ENCODE measurements at regions not wholly inside any gene's neighbourhood (a gene's known extent, or its start where the extent isn't known, plus 50 kb on each side); places are given as distances from the start of the nearest gene placed in this dataset.
"Not testable (repeated sequence)": the region's sequence is repeated elsewhere in the genome, so short reads cannot be mapped to it uniquely, and the experiment has no call there.

GRCh38 chr13:81106348-81106747, 765.4 kb upstream of the SPRY2 start:
- H3K27me3 ChIP-seq (ENCODE audit: insufficient read depth): no peaks in the 10 kb centered on the region
- Mint-ChIP-seq H3K36me3 (ENCODE audit: low read depth) (no peaks in the 10 kb centered on the region; the same call in 2 of the 3 replicates), H3K4me3 (no peak overlapping the region), H3K27ac (no peak overlapping the region), H3K4me1 (no peaks in the 10 kb centered on the region; the same call in 2 of the 3 replicates), H3K27me3 (ENCODE audit: insufficient read depth, low read depth, poor library complexity) (peaks cover 2% of the 10 kb centered on the region), H3K9me3 (peaks cover 5% of the 10 kb centered on the region; the same call in 1 of the 3 replicates)
- H2AFZ ChIP-seq: no peak overlapping the region
- ATAC-seq (no peak), DNase-seq (ENCODE audit: low spot score) (no peak)
- no peaks in the 10 kb centered on the region; the same call in 1 of the 2 replicates for H3K9me2 ChIP-seq (ENCODE audit: insufficient read depth)
- no peaks in the 10 kb centered on the region for H3K79me2 ChIP-seq (replicated peaks; ENCODE audit: insufficient read depth)
- no peaks in the 10 kb centered on the region for H3K36me3 ChIP-seq (ENCODE audit: insufficient read depth)
- TF ChIP-seq, protein P1, sequence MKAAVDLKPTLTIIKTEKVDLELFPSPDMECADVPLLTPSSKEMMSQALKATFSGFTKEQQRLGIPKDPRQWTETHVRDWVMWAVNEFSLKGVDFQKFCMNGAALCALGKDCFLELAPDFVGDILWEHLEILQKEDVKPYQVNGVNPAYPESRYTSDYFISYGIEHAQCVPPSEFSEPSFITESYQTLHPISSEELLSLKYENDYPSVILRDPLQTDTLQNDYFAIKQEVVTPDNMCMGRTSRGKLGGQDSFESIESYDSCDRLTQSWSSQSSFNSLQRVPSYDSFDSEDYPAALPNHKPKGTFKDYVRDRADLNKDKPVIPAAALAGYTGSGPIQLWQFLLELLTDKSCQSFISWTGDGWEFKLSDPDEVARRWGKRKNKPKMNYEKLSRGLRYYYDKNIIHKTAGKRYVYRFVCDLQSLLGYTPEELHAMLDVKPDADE (IDR thresholded peaks at IDR 0.05): no peak
- no peak overlapping the region for H3K4me2 ChIP-seq
- no peaks in the 10 kb centered on the region for H4K20me1 ChIP-seq (replicated peaks; ENCODE audit: insufficient read depth)
- H3K4me1 ChIP-seq (ENCODE audit: insufficient read depth): no peaks in the 10 kb centered on the region
- H3K27ac ChIP-seq (ENCODE audit: low read depth): no peak overlapping the region
- H3K4me3 ChIP-seq: no peak overlapping the region
- H3F3A ChIP-seq (replicated peaks; ENCODE audit: low read depth): no peaks in the 10 kb centered on the region

GRCh38 chr13:81104035-81104715, 763.2 kb upstream of the SPRY2 start:
- no peak for DNase-seq (ENCODE audit: low spot score)

GRCh38 chr13:81102066-81102465, 761.1 kb upstream of the SPRY2 start:
- H3K27me3 ChIP-seq (ENCODE audit: insufficient read depth); DNase-seq (ENCODE audit: low spot score); H3K4me1 Mint-ChIP-seq; H3K4me3 ChIP-seq; H3K4me1 ChIP-seq (ENCODE audit: insufficient read depth); H3K27ac Mint-ChIP-seq; H3K9me2 ChIP-seq (ENCODE audit: insufficient read depth); H3K27me3 Mint-ChIP-seq (ENCODE audit: insufficient read depth, low read depth, poor library complexity); H3K36me3 Mint-ChIP-seq (ENCODE audit: low read depth); H3F3A ChIP-seq (replicated peaks; ENCODE audit: low read depth); H2AFZ ChIP-seq; H3K79me2 ChIP-seq (replicated peaks; ENCODE audit: insufficient read depth); H3K9me3 Mint-ChIP-seq; H3K4me2 ChIP-seq; ATAC-seq; H3K4me3 Mint-ChIP-seq; H3K27ac ChIP-seq (ENCODE audit: low read depth); H3K36me3 ChIP-seq (ENCODE audit: insufficient read depth); H4K20me1 ChIP-seq (replicated peaks; ENCODE audit: insufficient read depth): not testable (repeated sequence)

More at GRCh38 chr13:81104035-81104715, 763.2 kb upstream of the SPRY2 start:
- Mint-ChIP-seq H3K36me3 (ENCODE audit: low read depth) (no peaks in the 10 kb centered on the region; the same call in 2 of the 3 replicates), H3K9me3 (peaks cover 5% of the 10 kb centered on the region; the same call in 1 of the 3 replicates), H3K4me1 (no peaks in the 10 kb centered on the region; the same call in 2 of the 3 replicates), H3K27ac (no peak overlapping the region), H3K27me3 (ENCODE audit: insufficient read depth, low read depth, poor library complexity) (no peaks in the 10 kb centered on the region), H3K4me3 (no peak overlapping the region)
- no peaks in the 10 kb centered on the region for H3K9me2 ChIP-seq (ENCODE audit: insufficient read depth)
- ATAC-seq: no peak
- TF ChIP-seq STAT1 (IDR thresholded peaks at IDR 0.05; ENCODE audit: unreplicated experiment): no peak
- TF ChIP-seq, protein P2, sequence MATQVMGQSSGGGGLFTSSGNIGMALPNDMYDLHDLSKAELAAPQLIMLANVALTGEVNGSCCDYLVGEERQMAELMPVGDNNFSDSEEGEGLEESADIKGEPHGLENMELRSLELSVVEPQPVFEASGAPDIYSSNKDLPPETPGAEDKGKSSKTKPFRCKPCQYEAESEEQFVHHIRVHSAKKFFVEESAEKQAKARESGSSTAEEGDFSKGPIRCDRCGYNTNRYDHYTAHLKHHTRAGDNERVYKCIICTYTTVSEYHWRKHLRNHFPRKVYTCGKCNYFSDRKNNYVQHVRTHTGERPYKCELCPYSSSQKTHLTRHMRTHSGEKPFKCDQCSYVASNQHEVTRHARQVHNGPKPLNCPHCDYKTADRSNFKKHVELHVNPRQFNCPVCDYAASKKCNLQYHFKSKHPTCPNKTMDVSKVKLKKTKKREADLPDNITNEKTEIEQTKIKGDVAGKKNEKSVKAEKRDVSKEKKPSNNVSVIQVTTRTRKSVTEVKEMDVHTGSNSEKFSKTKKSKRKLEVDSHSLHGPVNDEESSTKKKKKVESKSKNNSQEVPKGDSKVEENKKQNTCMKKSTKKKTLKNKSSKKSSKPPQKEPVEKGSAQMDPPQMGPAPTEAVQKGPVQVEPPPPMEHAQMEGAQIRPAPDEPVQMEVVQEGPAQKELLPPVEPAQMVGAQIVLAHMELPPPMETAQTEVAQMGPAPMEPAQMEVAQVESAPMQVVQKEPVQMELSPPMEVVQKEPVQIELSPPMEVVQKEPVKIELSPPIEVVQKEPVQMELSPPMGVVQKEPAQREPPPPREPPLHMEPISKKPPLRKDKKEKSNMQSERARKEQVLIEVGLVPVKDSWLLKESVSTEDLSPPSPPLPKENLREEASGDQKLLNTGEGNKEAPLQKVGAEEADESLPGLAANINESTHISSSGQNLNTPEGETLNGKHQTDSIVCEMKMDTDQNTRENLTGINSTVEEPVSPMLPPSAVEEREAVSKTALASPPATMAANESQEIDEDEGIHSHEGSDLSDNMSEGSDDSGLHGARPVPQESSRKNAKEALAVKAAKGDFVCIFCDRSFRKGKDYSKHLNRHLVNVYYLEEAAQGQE (IDR thresholded peaks at IDR 0.05; ENCODE audit: unreplicated experiment): no peak
- TF ChIP-seq, protein P1 (IDR thresholded peaks at IDR 0.05): no peak
- no peaks in the 10 kb centered on the region for H3K4me1 ChIP-seq (ENCODE audit: insufficient read depth)
- H3K4me2 ChIP-seq: no peak overlapping the region
- no peaks in the 10 kb centered on the region for H3K27me3 ChIP-seq (ENCODE audit: insufficient read depth)
- H4K20me1 ChIP-seq (replicated peaks; ENCODE audit: insufficient read depth): no peaks in the 10 kb centered on the region
- H2AFZ ChIP-seq: no peak overlapping the region
- H3F3A ChIP-seq (replicated peaks; ENCODE audit: low read depth): no peaks in the 10 kb centered on the region
- H3K36me3 ChIP-seq (ENCODE audit: insufficient read depth): no peaks in the 10 kb centered on the region
- no peak overlapping the region for H3K4me3 ChIP-seq
- no peaks in the 10 kb centered on the region for H3K79me2 ChIP-seq (replicated peaks; ENCODE audit: insufficient read depth)
- no peak overlapping the region for H3K27ac ChIP-seq (ENCODE audit: low read depth)
